ENCODE measurements at regions not wholly inside any gene's neighbourhood (a gene's known extent, or its start where the extent isn't known, plus 50 kb on each side); places are given as distances from the start of the nearest gene placed in this dataset.

DNA sequence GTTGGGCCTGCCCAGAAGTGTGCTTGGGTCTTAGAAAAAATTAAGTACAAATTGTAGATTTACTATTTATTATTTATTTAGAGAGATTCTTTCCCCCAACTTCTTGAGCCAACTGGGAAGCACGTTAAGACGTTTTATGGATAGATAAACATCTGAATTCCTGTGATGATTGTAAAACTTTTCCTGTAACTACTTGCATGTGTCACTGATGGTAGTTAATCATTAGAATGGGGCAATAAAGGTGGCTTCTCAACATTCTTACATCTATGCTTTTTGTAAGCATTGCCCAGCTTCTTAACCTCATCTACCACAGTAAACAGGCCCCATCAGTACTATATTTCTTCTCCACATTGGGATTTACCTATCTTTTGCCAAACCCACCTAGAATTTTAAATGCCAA lies 559.8 kb downstream of the LMO4 start:
- peak; percentile 94 for DNase-seq (ENCODE audit: low read depth)
- TF ChIP-seq, protein P1, sequence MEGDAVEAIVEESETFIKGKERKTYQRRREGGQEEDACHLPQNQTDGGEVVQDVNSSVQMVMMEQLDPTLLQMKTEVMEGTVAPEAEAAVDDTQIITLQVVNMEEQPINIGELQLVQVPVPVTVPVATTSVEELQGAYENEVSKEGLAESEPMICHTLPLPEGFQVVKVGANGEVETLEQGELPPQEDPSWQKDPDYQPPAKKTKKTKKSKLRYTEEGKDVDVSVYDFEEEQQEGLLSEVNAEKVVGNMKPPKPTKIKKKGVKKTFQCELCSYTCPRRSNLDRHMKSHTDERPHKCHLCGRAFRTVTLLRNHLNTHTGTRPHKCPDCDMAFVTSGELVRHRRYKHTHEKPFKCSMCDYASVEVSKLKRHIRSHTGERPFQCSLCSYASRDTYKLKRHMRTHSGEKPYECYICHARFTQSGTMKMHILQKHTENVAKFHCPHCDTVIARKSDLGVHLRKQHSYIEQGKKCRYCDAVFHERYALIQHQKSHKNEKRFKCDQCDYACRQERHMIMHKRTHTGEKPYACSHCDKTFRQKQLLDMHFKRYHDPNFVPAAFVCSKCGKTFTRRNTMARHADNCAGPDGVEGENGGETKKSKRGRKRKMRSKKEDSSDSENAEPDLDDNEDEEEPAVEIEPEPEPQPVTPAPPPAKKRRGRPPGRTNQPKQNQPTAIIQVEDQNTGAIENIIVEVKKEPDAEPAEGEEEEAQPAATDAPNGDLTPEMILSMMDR (IDR thresholded peaks at IDR 0.05; ENCODE audit: insufficient read depth, low read depth, low read length): no peak
- H3K4me3 ChIP-seq (ENCODE audit: low read depth, low read length): no peak overlapping the region

DNA sequence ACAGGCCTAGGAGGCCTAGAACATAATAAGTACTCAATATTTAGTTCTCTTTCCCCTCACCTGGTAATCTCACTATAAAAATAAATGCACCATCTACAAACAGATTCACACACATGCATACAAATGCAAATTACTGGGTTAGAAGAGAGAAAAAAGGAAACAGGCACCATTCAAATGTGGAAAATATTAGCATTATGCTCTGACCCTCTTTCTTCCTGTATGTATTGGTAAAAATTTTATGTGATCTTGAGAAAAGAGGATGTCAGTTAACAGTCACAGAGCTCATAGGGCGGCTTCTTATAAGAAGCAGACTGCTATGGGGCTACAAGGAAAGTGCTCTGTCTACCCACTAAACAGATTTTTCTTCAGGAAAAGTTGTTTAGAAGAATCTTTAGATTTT lies 565.4 kb downstream of the LMO4 start:
- DNase-seq (ENCODE audit: low read depth): no peak
- H3K4me3 ChIP-seq (ENCODE audit: low read depth, low read length): no peak overlapping the region
- TF ChIP-seq, protein P1 (IDR thresholded peaks at IDR 0.05; ENCODE audit: insufficient read depth, low read depth, low read length): no peak

DNA sequence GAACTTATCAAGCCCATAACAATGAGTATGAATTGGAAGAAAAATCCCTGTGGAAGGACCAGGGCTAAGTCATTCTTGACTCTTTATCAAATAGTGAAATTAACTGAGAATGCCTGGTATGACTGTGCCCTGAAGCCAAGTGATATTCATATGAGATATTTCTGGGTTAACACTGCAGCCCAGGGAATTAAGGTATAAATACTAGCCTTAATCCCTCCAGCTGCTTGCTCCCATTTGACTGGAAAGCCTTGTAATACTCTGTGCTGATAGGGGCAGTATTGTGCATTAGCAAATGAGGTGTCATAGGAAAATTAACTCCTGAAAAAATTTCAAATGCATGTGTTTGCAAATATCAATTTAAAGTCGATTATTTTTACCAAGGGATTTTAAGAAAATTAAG lies 568.8 kb downstream of the LMO4 start:
- TF ChIP-seq, protein P1 (IDR thresholded peaks at IDR 0.05; ENCODE audit: insufficient read depth, low read depth, low read length): no peak

DNA sequence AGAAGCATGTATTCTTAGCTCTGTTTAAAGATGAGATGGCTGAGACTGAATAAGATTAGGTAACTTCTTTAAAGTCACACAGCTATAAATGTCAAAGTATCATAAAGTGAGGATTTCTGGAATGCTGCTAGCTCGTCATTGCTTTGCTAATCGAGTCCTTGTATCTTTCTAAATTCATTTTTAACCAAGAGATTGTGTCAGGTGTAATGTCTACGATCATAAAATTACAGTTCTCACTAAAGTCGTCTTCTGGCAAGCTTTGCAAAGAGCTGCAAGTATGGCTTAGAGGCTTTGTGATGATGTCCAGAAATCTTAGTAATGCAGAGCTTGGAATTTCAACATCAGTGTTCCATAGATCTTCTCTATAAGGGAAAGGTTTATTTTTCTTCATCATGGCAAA lies 569.8 kb downstream of the LMO4 start:
- peak; percentile 98 for DNase-seq (ENCODE audit: low read depth)
- no peak overlapping the region for H3K4me3 ChIP-seq (ENCODE audit: low read depth, low read length)
- TF ChIP-seq, protein P1 (IDR thresholded peaks at IDR 0.05; ENCODE audit: insufficient read depth, low read depth, low read length): no peak

More for the DNA sequence above, 568.8 kb downstream of the LMO4 start:
- H3K4me3 ChIP-seq (ENCODE audit: low read depth, low read length): no peak overlapping the region
- DNase-seq (ENCODE audit: low read depth): peak; percentile 75

DNA sequence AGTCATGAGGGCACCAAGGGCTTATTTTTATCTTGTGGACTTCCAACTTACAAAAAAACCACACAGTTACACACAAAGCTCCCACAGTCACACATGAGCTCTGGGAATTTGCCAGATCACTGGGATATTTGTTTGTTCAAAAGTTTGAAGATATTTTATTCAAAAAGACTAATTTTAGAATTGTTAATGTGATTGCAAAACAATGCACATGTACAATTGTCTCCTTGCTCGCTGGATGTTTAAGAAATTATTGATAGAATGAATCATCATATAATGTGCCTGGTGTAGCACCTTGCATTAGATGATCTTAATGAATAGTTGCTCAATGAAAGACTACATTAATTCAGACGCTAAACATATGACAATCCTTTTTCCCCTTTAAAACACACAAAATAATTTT lies 570.3 kb downstream of the LMO4 start:
- DNase-seq (ENCODE audit: low read depth): no peak

DNA sequence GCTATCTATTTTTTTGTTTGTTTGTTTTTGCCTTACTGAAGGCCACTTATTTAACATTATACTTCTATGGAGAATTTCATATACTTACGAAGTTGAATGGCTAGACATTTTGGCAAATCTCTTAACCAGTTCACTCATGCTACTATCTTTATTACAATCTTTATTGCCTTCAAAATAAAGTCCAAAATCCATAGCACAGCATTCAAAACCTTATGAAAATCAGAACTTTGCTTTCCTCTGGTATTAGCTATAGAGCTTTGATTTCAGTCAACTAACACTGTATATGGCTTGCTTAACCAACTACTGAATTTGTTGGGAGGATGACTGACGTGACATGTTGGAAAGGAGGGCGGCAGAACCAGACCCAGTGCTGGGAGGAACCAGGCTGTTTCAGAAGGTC lies 571.1 kb downstream of the LMO4 start:
- TF ChIP-seq, protein P1 (IDR thresholded peaks at IDR 0.05; ENCODE audit: insufficient read depth, low read depth, low read length): no peak
- H3K4me3 ChIP-seq (ENCODE audit: low read depth, low read length): no peak overlapping the region
- peak; percentile 44 for DNase-seq (ENCODE audit: low read depth)

More for the DNA sequence above, 570.3 kb downstream of the LMO4 start:
- no peak overlapping the region for H3K4me3 ChIP-seq (ENCODE audit: low read depth, low read length)
- TF ChIP-seq, protein P1 (IDR thresholded peaks at IDR 0.05; ENCODE audit: insufficient read depth, low read depth, low read length): no peak

DNA sequence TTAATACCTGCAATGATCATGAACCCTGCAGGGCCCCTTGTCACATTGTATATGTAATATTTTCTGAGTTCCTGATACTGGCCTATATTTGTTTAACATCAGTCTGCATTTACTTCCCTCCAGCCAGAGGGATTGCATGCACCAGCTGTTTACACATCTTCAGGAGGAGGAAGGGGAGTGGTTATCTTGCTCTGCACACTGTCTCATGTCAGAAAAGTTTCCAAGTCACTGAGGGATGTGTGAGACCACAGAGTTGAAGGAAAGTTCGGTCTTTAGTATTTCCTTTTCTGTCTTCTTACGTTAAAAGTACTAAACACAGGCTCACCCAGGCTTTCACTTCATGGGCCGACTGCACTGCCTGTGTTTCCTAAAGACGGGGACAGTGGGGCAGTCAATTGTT lies 574.1 kb downstream of the LMO4 start:
- TF ChIP-seq, protein P1 (IDR thresholded peaks at IDR 0.05; ENCODE audit: insufficient read depth, low read depth, low read length): no peak
- peak; percentile 98 for DNase-seq (ENCODE audit: low read depth)
- H3K4me3 ChIP-seq (ENCODE audit: low read depth, low read length): no peak overlapping the region
